ENCODE measurements at regions not wholly inside any gene's neighbourhood (a gene's known extent, or its start where the extent isn't known, plus 50 kb on each side); places are given as distances from the start of the nearest gene placed in this dataset.

GRCh38 chr3:76198086-76198485 lies 412.7 kb upstream of the ZNF717 start:
- TF ChIP-seq USF1 (IDR thresholded peaks at IDR 0.05) (no peak), EP300 (IDR thresholded peaks at IDR 0.05; ENCODE audit: borderline replicate concordance) (no peak), MAX (IDR thresholded peaks at IDR 0.05) (no peak), CREB1 (IDR thresholded peaks at IDR 0.05; ENCODE audit: low read depth) (no peak)
